ENCODE measurements at regions not wholly inside any gene's neighbourhood (a gene's known extent, or its start where the extent isn't known, plus 50 kb on each side); places are given as distances from the start of the nearest gene placed in this dataset.

- TF ChIP-seq CTCF (IDR thresholded peaks at IDR 0.05; ENCODE audit: insufficient read depth, low read length, poor library complexity, severe bottlenecking) (no peak), EZH2phosphoT487 (conservative IDR thresholded peaks at IDR 0.05; ENCODE audit: low read length) (no peak)
Measured at GRCh38 chr13:80235166-80235966, 105.6 kb downstream of the SPRY2 start.

All from SU-DHL-6 (cell line).